Posterior vena cava (tissue), 2 donors: ENCODE measurements at regions not wholly inside any gene's neighbourhood (a gene's known extent, or its start where the extent isn't known, plus 50 kb on each side); places are given as distances from the start of the nearest gene placed in this dataset.
"Not testable (repeated sequence)": the region's sequence is repeated elsewhere in the genome, so short reads cannot be mapped to it uniquely, and the experiment has no call there.

ENCODE experiments used
- DNase-seq: peaks from one replicate; pipeline ENCODE4 v3.0.0-alpha.2; 2020; ENCODE audit warnings: low spot score
- intact Hi-C, 2 donors: fragments of 100-400 bp; cut with DNase I; formaldehyde crosslinking; loops; one replicate each; pipeline versions ENCODE4 v1.14.1 to v1.14.2; 2022 to 2023
- donor health status: DM: yes; HTN: yes; CAD: no.
- donor health status: DM: yes; HTN: yes; CAD: no.

- intact Hi-C loops, DNase-seq: not testable (repeated sequence)
These were observed 315.6 kb downstream of the LTN1 start for GRCh38 chr21:28677096-28677495.

- intact Hi-C loops: no loop called here
- no peak for DNase-seq
These were observed 317.2 kb downstream of the LTN1 start for GRCh38 chr21:28675331-28676041.

GRCh38 chr21:28674763-28675162 is 317.9 kb downstream of the LTN1 start:
- intact Hi-C loops: no loop called here
- no peak for DNase-seq

GRCh38 chr21:28671549-28672195 is 321.0 kb downstream of the LTN1 start:
- no peak for DNase-seq
- intact Hi-C loops: no loop called here

GRCh38 chr21:28669971-28670653 is 322.6 kb downstream of the LTN1 start:
- intact Hi-C loops: no loop called here
- DNase-seq: no peak

- intact Hi-C loops: no loop called here
- DNase-seq: no peak
These were observed 323.4 kb downstream of the LTN1 start for GRCh38 chr21:28669321-28669720.

- intact Hi-C loops: no loop called here
- DNase-seq: no peak
These were observed 328.9 kb downstream of the LTN1 start for GRCh38 chr21:28663754-28664153.

GRCh38 chr21:28663111-28663693 is 329.5 kb downstream of the LTN1 start:
- DNase-seq: no peak
- intact Hi-C loops: no loop called here

GRCh38 chr21:28657566-28657965 is 335.1 kb downstream of the LTN1 start:
- intact Hi-C loops: no loop called here
- no peak for DNase-seq

- intact Hi-C loops: no loop called here
- DNase-seq: no peak
These were observed 337.2 kb downstream of the LTN1 start for GRCh38 chr21:28655471-28655870.

GRCh38 chr21:28654406-28654805 is 338.3 kb downstream of the LTN1 start:
- intact Hi-C loops: no loop called here

GRCh38 chr21:28644762-28645161 is 347.9 kb downstream of the LTN1 start:
- intact Hi-C loops: no loop called here
- no peak for DNase-seq

More at GRCh38 chr21:28654406-28654805, 338.3 kb downstream of the LTN1 start:
- no peak for DNase-seq

- intact Hi-C loops: no loop called here
- DNase-seq: no peak
These were observed 349.8 kb downstream of the LTN1 start for GRCh38 chr21:28642891-28643290.

GRCh38 chr21:28641731-28642130 is 350.9 kb downstream of the LTN1 start:
- no peak for DNase-seq
- intact Hi-C loops: no loop called here

GRCh38 chr21:28640326-28640725 is 352.4 kb downstream of the LTN1 start:
- DNase-seq: no peak
- intact Hi-C loops: no loop called here

- no peak for DNase-seq
- intact Hi-C loops: no loop called here
These were observed 352.9 kb downstream of the LTN1 start for GRCh38 chr21:28639737-28640136.

- intact Hi-C loops: no loop called here
- DNase-seq: no peak
These were observed 355.7 kb downstream of the LTN1 start for GRCh38 chr21:28636752-28637691.

- intact Hi-C loops: no loop called here
- DNase-seq: no peak
These were observed 357.1 kb downstream of the LTN1 start for GRCh38 chr21:28635541-28635940.

GRCh38 chr21:28633839-28634555 is 358.7 kb downstream of the LTN1 start:
- intact Hi-C loops: no loop called here
- peak; percentile 79 for DNase-seq
